ENCODE measurements at regions not wholly inside any gene's neighbourhood (a gene's known extent, or its start where the extent isn't known, plus 50 kb on each side); places are given as distances from the start of the nearest gene placed in this dataset.

DNA sequence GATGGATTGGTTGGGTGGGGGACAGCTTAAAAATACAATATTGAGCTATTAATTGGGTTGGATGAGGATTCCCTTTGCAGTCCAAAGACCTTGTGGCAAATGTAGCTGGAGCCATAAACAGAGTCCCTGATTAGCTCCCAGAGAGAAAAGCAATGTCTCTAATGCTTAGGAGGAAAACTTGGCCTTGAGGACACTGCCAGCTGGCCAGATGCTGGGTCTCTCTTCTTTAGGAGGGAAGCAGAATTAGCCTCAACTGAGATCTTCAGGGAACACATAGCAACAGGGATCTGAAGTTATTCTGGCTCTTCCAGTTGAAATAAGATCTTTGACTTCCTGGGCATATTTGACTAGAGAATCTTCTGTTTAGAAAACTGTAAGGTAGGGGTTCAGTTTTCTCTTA is 121.7 kb upstream of the WWC1 start:
- TF ChIP-seq EZH2 (IDR thresholded peaks at IDR 0.05; ENCODE audit: insufficient read depth, poor library complexity, severe bottlenecking) (no peak), EZH2phosphoT487 (IDR thresholded peaks at IDR 0.05; ENCODE audit: insufficient read depth, low read depth) (no peak)
